ENCODE measurements at regions not wholly inside any gene's neighbourhood (a gene's known extent, or its start where the extent isn't known, plus 50 kb on each side); places are given as distances from the start of the nearest gene placed in this dataset.
"Not testable (repeated sequence)": the region's sequence is repeated elsewhere in the genome, so short reads cannot be mapped to it uniquely, and the experiment has no call there.

- no peak for DNase-seq
- Mint-ChIP-seq H3K27me3 (ENCODE audit: low read depth, poor library complexity) (no peaks in the 10 kb centered on the region), H3K27ac (no peak overlapping the region), H3K9me3 (no peaks in the 10 kb centered on the region), H3K36me3 (ENCODE audit: low read depth) (no peaks in the 10 kb centered on the region), H3K4me3 (no peak overlapping the region), H3K4me1 (no peaks in the 10 kb centered on the region)
- no peak for TF ChIP-seq CTCF (IDR thresholded peaks at IDR 0.05)
These were observed 92.5 kb downstream of the C11orf87 start for GRCh38 chr11:109514313-109515018.

GRCh38 chr11:109519253-109519652, 97.3 kb downstream of the C11orf87 start:
- no peak overlapping the region for H3K27ac Mint-ChIP-seq
- no peak for DNase-seq
- TF ChIP-seq CTCF (IDR thresholded peaks at IDR 0.05): no peak
- H3K36me3 Mint-ChIP-seq (ENCODE audit: low read depth): no peaks in the 10 kb centered on the region
- H3K4me1 Mint-ChIP-seq: no peaks in the 10 kb centered on the region
- H3K27me3 Mint-ChIP-seq (ENCODE audit: low read depth, poor library complexity): no peaks in the 10 kb centered on the region
- H3K9me3 Mint-ChIP-seq: no peaks in the 10 kb centered on the region
- H3K4me3 Mint-ChIP-seq: no peak overlapping the region

- no peak for TF ChIP-seq CTCF (IDR thresholded peaks at IDR 0.05)
- no peaks in the 10 kb centered on the region for H3K36me3 Mint-ChIP-seq (ENCODE audit: low read depth)
- H3K27me3 Mint-ChIP-seq (ENCODE audit: low read depth, poor library complexity): no peaks in the 10 kb centered on the region
- H3K4me1 Mint-ChIP-seq: no peaks in the 10 kb centered on the region
- no peak for DNase-seq
- H3K27ac Mint-ChIP-seq: no peak overlapping the region
- H3K9me3 Mint-ChIP-seq: no peaks in the 10 kb centered on the region
- H3K4me3 Mint-ChIP-seq: no peak overlapping the region
These were observed 99.6 kb downstream of the C11orf87 start for GRCh38 chr11:109521571-109522086.

- no peaks in the 10 kb centered on the region for H3K27me3 Mint-ChIP-seq (ENCODE audit: low read depth, poor library complexity)
- no peaks in the 10 kb centered on the region for H3K4me1 Mint-ChIP-seq
- H3K27ac Mint-ChIP-seq: no peak overlapping the region
- DNase-seq: no peak
- H3K36me3 Mint-ChIP-seq (ENCODE audit: low read depth): no peaks in the 10 kb centered on the region
- no peaks in the 10 kb centered on the region for H3K9me3 Mint-ChIP-seq
- H3K4me3 Mint-ChIP-seq: no peak overlapping the region
- no peak for TF ChIP-seq CTCF (IDR thresholded peaks at IDR 0.05)
These were observed 100.2 kb downstream of the C11orf87 start for GRCh38 chr11:109522116-109522755.

GRCh38 chr11:109525636-109526035, 103.6 kb downstream of the C11orf87 start:
- not testable (repeated sequence) for H3K36me3 Mint-ChIP-seq (ENCODE audit: low read depth); H3K9me3 Mint-ChIP-seq; H3K4me3 Mint-ChIP-seq; H3K27me3 Mint-ChIP-seq (ENCODE audit: low read depth, poor library complexity); H3K4me1 Mint-ChIP-seq; DNase-seq; H3K27ac Mint-ChIP-seq

- H3K27ac Mint-ChIP-seq: no peak overlapping the region
- DNase-seq: no peak
- no peak overlapping the region for H3K4me3 Mint-ChIP-seq
- no peaks in the 10 kb centered on the region for H3K4me1 Mint-ChIP-seq
- no peaks in the 10 kb centered on the region for H3K27me3 Mint-ChIP-seq (ENCODE audit: low read depth, poor library complexity)
- H3K36me3 Mint-ChIP-seq (ENCODE audit: low read depth): no peaks in the 10 kb centered on the region
- TF ChIP-seq CTCF (IDR thresholded peaks at IDR 0.05): no peak
- H3K9me3 Mint-ChIP-seq: no peaks in the 10 kb centered on the region
These were observed 104.1 kb downstream of the C11orf87 start for GRCh38 chr11:109526061-109526460.
